ENCODE measurements at regions not wholly inside any gene's neighbourhood (a gene's known extent, or its start where the extent isn't known, plus 50 kb on each side); places are given as distances from the start of the nearest gene placed in this dataset.

GRCh38 chr12:92261071-92261470 is 115.4 kb upstream of the BTG1 start:
- no peak for TF ChIP-seq CTCF (IDR thresholded peaks at IDR 0.05)
- Histone ChIP-seq H3K27me3 (replicated peaks; ENCODE audit: insufficient read depth) (no peaks in the 10 kb centered on the region), H3K4me1 (ENCODE audit: control insufficient read depth in 1 of 2, low read depth in 2 of 2) (no peaks in the 10 kb centered on the region), H3K4me3 (no peak overlapping the region), H3K36me3 (no peaks in the 10 kb centered on the region), H3K9me3 (no peaks in the 10 kb centered on the region), H3K27ac (no peak overlapping the region)
- ATAC-seq (ENCODE audit: insufficient number of reproducible peaks, low FRiP score, low read depth) (no peak), DNase-seq (ENCODE audit: low spot score) (no peak)

GRCh38 chr12:92259696-92260251 is 114.1 kb upstream of the BTG1 start:
- H3K27me3 ChIP-seq (replicated peaks; ENCODE audit: insufficient read depth) = no peaks in the 10 kb centered on the region
- DNase-seq (ENCODE audit: low spot score) = no peak
- no peaks in the 10 kb centered on the region for H3K36me3 ChIP-seq
- no peak overlapping the region for H3K4me3 ChIP-seq
- H3K4me1 ChIP-seq (ENCODE audit: control insufficient read depth in 1 of 2, low read depth in 2 of 2) = no peaks in the 10 kb centered on the region
- no peak for ATAC-seq (ENCODE audit: insufficient number of reproducible peaks, low FRiP score, low read depth)
- no peak overlapping the region for H3K27ac ChIP-seq
- no peaks in the 10 kb centered on the region for H3K9me3 ChIP-seq
- no peak for TF ChIP-seq CTCF (IDR thresholded peaks at IDR 0.05)

DNA sequence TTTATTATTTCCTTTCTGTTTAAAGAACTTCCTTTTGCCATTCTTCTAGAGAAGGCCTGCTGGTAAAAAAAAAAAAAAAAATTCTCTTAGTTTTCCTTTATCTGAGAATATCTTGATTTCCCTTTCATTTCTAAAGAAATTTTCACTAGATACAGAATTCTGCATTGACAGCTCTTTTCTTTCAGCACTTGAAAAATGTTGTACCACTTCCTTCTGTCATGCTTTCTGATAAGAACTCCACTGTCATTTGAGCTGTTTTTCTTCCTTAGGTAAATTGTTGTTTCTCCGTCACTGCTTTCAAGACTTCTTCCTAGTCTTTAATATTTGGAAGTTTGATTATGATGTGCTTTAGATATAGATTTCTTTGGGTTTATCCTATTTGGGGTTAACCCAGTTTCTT is 113.6 kb upstream of the BTG1 start:
- DNase-seq (ENCODE audit: low spot score) = no peak
- no peak for ATAC-seq (ENCODE audit: insufficient number of reproducible peaks, low FRiP score, low read depth)
- no peak for TF ChIP-seq CTCF (IDR thresholded peaks at IDR 0.05)
- H3K4me3 ChIP-seq = no peak overlapping the region
- H3K27ac ChIP-seq = no peak overlapping the region
- H3K36me3 ChIP-seq = no peaks in the 10 kb centered on the region
- no peaks in the 10 kb centered on the region for H3K27me3 ChIP-seq (replicated peaks; ENCODE audit: insufficient read depth)
- no peaks in the 10 kb centered on the region for H3K4me1 ChIP-seq (ENCODE audit: control insufficient read depth in 1 of 2, low read depth in 2 of 2)
- H3K9me3 ChIP-seq = no peaks in the 10 kb centered on the region

DNA sequence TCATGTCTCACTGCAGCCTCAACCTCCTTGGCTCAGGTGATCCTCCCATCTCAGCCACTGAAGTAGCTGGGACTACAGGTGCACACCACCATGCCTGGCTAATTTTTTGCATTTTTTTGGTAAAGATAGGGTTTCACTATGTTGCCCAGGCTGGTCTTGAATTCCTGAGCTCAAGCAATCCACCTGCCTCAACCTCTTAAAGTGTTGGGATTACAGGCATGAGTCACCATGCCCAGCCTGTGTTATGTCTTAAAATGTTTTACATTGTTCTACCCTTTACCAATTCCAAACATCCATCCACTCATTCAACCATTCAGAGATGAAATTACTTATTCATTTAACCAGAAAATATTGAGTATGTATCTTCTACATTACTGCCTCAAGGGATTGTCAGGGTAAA is 111.6 kb upstream of the BTG1 start:
- Histone ChIP-seq H3K4me3 (no peak overlapping the region), H3K27ac (no peak overlapping the region), H3K9me3 (no peaks in the 10 kb centered on the region), H3K4me1 (ENCODE audit: control insufficient read depth in 1 of 2, low read depth in 2 of 2) (no peaks in the 10 kb centered on the region), H3K36me3 (no peaks in the 10 kb centered on the region), H3K27me3 (replicated peaks; ENCODE audit: insufficient read depth) (no peaks in the 10 kb centered on the region)
- DNase-seq (ENCODE audit: low spot score) = no peak
- no peak for ATAC-seq (ENCODE audit: insufficient number of reproducible peaks, low FRiP score, low read depth)
- no peak for TF ChIP-seq CTCF (IDR thresholded peaks at IDR 0.05)

DNA sequence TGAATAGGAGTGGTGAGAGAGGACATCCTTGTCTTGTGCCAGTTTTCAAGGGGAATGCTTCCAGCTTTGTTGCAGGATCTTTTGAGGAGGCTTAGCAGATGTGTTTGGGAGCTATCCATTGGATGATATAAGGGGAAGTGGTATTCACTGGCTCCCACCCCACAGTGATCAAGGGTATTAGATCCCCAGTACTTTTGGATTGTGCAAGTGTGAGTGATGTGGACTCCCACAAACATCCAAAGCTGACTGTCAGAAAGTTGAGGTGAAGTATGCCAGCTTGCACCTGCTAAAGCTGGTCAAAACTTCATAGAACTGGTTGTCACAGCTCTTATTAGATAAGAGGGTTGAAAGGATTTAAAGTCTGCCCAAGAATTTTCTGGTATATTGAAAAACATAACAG is 110.1 kb upstream of the BTG1 start:
- ATAC-seq (ENCODE audit: insufficient number of reproducible peaks, low FRiP score, low read depth) (no peak), DNase-seq (ENCODE audit: low spot score) (no peak)
- TF ChIP-seq CTCF (IDR thresholded peaks at IDR 0.05) = no peak
- H3K4me1 ChIP-seq (ENCODE audit: control insufficient read depth in 1 of 2, low read depth in 2 of 2) = no peaks in the 10 kb centered on the region
- H3K27me3 ChIP-seq (replicated peaks; ENCODE audit: insufficient read depth) = no peaks in the 10 kb centered on the region
- no peak overlapping the region for H3K27ac ChIP-seq
- H3K9me3 ChIP-seq = no peaks in the 10 kb centered on the region
- H3K36me3 ChIP-seq = no peaks in the 10 kb centered on the region
- H3K4me3 ChIP-seq = no peak overlapping the region
